ENCODE measurements at regions not wholly inside any gene's neighbourhood (a gene's known extent, or its start where the extent isn't known, plus 50 kb on each side); places are given as distances from the start of the nearest gene placed in this dataset.

GRCh38 chr12:78402366-78403134 lies 462.0 kb upstream of the SYT1 start:
- TF ChIP-seq BCL3 (IDR thresholded peaks at IDR 0.05) (no peak), POLR2A (IDR thresholded peaks at IDR 0.05; ENCODE audit: low read length) (no peak), MAFK (IDR thresholded peaks at IDR 0.05; ENCODE audit: partially characterized antibody) (no peak), CTCF (IDR thresholded peaks at IDR 0.05) (no peak), HOXA7 (CRISPR knock-in tag; IDR thresholded peaks at IDR 0.05) (no peak), ESRRA (IDR thresholded peaks at IDR 0.05; ENCODE audit: borderline replicate concordance, low read length) (no peak)
